SK-MEL-5 (cell line): ENCODE measurements at regions not wholly inside any gene's neighbourhood (a gene's known extent, or its start where the extent isn't known, plus 50 kb on each side); places are given as distances from the start of the nearest gene placed in this dataset.

Experiments
- DNase-seq: peaks from one replicate; pipeline ENCODE4 v3.0.0-alpha.2; 2016; ENCODE audit warnings: low read depth, low spot score
- in situ Hi-C: cut with HindIII; loops from 2 replicates; pipeline ENCODE4 v1.10.0; 2016; ENCODE audit warnings: low sequenced_read_pairs, high pct_unique_total_duplicates, low pct_unique_long_range_greater_than_20kb

DNA sequence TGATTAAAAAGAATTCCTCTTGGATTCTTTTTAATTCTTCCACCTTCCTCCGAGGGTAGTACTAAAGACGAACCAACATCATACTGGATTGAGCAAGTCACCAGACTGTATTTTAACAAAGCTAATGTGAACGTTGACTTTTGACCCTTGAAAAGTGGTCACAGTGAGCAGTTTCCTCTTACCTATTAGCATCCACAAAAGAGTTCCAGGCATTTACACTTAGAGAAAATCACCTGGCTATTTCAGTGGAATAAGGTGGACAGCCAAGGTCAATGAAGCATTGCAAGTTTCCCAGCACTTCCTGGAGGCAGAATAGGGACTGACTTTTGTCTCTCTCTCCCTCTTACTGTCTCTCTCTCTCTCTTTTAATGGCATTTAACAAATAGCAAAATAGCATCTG is 145.1 kb upstream of the DAB2 start:
- no peak for DNase-seq
- in situ Hi-C loops, result no loop called here

- DNase-seq, result no peak
- in situ Hi-C loops, result no loop called here
Measured at GRCh38 chr5:39566891-39567290, 142.1 kb upstream of the DAB2 start.

DNA sequence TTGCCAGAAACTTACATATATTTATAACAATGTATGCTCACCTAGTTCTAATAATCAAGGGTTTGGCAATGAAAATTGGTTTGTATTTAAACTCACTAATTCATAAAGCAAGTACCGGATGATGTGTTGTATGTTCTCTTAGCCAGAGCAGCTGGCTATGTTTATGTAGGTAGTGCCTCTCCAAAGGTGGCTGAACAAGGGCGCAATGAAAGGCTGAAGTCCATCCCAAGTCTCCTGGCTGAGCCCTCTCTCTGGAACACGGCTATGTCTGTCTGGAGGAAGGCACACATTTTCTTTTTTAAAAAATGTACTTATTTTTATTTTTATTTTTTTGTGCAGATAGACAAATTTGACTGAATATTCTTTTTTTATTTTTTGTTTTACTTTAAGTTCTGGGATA is 141.2 kb upstream of the DAB2 start:
- DNase-seq, result no peak
- in situ Hi-C loops, result no loop called here

DNA sequence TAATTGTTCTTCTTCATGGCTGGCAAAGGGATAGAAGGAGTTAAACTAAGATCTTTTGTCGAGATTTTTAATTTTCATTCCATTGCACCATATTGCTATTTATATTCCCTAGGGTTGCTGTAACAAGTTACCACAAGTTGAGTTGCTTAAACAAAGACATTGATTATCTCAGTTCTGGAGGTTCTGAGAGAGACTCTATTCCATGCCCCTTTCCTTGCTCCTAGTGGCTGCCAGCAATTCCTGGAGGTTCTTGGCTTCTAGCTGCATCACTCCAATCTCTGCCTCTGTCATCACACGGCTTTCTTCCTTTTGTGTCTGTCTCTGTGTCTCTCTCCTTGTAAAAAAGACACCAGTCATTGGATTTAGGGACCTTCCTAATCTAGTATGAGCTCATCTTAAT is 136.6 kb upstream of the DAB2 start:
- in situ Hi-C loops, result no loop called here
- DNase-seq, result peak; percentile 83

- in situ Hi-C loops, result no loop called here
- DNase-seq, result no peak
Measured at GRCh38 chr5:39560726-39561125, 135.9 kb upstream of the DAB2 start.

GRCh38 chr5:39559923-39560322 is 135.1 kb upstream of the DAB2 start:
- in situ Hi-C loops, result no loop called here

DNA sequence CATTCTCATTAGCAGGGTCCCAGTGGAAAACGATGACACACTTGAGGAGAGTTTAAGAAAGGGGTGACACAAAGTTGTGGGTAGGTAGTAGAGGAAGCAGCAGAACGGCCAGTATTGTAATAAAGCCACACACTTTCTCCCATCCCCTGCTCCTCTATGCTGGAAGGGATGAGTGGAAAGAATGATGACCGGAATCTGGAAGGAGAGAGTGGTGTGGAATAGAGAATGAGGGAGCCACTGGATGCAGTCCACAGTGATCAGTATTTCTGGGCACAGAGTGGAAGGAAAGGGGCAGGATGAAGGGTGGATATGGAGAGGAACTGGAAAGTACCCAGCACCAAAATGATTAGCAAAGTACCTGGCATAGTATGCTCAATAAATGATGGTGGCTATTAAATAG is 133.8 kb upstream of the DAB2 start:
- in situ Hi-C loops, result no loop called here
- no peak for DNase-seq

More at GRCh38 chr5:39559923-39560322, 135.1 kb upstream of the DAB2 start:
- DNase-seq, result no peak

- no peak for DNase-seq
- in situ Hi-C loops, result no loop called here
Measured at GRCh38 chr5:39555788-39556187, 131.0 kb upstream of the DAB2 start.

DNA sequence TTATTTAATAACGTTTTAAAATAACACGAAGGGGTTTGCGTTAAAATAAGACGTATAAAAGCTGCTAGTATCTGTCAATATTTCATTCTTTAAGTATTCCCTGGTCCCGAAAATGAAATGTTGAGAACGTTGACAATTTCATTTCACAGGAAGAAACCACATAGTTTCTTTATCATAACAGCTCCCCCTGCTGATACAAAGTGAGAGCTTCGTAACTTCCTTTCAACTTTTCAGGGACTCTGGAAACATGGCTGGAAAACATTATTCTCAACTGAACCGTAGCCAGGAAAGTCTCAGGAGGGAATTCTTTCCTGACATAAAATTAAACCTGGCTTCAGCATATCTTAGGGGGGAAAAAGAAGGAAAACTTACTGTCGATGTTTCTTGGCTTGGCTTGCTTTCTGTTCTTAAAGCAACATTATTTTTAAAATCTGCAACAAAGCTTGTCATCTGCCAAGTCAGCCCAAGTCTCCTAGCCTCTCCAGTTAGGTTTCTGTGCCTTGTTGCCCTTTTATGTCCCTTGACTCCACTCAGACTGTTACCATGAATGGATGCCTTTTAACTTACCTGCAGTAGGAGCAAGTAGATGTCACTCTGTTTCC is 122.9 kb upstream of the DAB2 start:
- in situ Hi-C loops, result no loop called here
- peak; percentile 91 for DNase-seq

DNA sequence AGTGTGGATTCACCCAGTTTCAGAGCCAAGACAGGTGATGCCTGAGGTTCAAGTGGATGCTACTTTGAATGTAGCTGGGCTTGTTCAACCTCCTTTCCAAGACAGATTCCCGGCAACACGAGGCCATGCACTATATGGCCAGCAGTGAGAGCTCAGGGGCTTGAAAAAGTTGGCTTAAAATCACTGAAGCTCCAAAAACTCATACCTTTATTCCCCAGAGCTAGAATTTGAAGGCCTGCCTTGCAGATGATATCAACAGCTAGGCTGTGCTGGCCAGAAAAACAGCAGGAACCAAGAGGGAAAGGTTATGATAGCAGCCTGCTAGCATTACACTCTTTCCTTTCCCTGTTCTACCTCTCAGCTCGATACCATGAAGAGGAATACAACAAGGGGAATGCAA is 120.2 kb upstream of the DAB2 start:
- in situ Hi-C loops, result no loop called here

GRCh38 chr5:39543335-39543734 is 118.6 kb upstream of the DAB2 start:
- DNase-seq, result no peak
- in situ Hi-C loops, result no loop called here

More for the DNA sequence above, 120.2 kb upstream of the DAB2 start:
- DNase-seq, result no peak

GRCh38 chr5:39542511-39543285 is 117.9 kb upstream of the DAB2 start:
- in situ Hi-C loops, result no loop called here
- DNase-seq, result no peak

GRCh38 chr5:39541920-39542319 is 117.1 kb upstream of the DAB2 start:
- in situ Hi-C loops, result no loop called here
- DNase-seq, result no peak

DNA sequence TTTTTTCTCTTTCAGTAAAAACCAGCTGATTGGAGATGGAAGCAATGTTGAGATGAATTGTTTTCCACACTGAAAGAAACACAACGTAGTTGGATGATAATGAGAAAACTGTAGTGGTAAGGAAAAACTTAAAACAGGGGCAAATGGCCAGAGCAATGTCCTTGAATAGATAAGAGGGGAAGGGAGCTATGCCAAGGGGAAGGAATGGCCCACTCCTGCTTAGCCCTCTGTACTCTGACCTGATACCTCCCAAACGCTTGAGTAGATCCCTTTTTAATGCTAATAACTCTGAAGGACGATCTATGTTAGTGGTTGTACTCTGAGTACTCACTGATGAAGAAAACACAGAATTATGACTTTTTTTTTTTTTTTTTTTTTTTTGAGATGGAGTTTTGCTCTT is 114.7 kb upstream of the DAB2 start:
- no peak for DNase-seq
- in situ Hi-C loops, result no loop called here

DNA sequence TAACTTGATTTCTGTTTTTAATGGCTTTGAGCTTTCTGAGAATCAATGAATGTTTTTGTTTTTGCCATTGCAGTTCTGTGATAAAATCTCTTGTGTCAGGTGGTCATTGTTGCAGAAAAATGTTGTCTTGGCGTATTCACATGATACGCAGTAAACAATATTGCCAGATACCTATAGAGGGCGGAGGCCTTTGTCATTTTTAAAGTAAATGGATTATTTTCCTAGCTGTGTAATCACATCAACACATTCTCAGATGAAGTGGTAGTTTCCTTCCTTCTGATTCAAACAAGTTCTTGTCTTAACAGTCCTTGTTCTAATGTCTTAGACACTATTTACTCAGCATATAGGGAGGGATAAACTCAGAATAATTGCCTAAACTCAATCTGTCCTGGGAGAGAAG is 109.9 kb upstream of the DAB2 start:
- no peak for DNase-seq
- in situ Hi-C loops, result no loop called here

DNA sequence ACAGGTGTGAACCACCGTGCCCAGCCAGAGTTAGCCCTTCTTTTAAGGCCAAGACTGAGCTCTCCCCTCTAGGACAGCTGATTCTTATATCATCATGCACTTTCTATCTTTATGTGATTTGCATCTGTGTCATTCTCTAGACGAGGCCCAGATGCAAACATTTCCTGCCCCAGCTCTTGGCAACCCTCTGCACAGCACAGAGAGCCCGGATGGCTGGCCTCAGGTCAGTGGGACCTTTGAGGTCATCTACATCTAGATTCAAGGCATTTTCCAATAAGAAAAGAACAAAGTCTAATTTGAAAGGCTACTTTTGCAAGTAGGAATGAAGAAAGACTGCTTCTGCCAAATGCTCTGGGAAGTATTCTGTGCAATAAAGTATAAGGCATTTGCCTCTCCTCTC is 109.0 kb upstream of the DAB2 start:
- no peak for DNase-seq
- in situ Hi-C loops, result no loop called here

DNA sequence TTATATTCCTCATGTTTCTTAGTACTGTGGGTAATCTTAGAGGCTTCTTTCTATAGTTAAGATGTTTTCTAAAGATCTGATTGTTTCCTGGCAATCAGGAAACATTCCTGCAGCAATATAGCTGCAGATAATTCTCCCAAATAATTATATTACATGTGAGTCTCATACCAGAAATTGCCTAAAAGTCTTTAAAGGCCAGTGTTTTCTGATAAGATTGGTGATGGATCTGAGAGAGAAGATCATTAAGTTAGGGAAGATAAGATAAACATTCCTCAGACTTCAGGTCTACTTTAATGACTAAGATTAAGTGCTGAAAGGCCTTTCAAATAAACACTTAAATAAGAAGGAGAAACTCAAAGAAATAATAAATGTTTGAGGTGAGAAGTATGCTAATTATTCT is 107.7 kb upstream of the DAB2 start:
- DNase-seq, result no peak
- in situ Hi-C loops, result no loop called here

- in situ Hi-C loops, result no loop called here
- DNase-seq, result no peak
Measured at GRCh38 chr5:39531306-39531705, 106.5 kb upstream of the DAB2 start.

- in situ Hi-C loops, result no loop called here
Measured at GRCh38 chr5:39526914-39527477, 102.2 kb upstream of the DAB2 start.

More at GRCh38 chr5:39526914-39527477, 102.2 kb upstream of the DAB2 start:
- no peak for DNase-seq
